ENCODE measurements at regions not wholly inside any gene's neighbourhood (a gene's known extent, or its start where the extent isn't known, plus 50 kb on each side); places are given as distances from the start of the nearest gene placed in this dataset.

DNA sequence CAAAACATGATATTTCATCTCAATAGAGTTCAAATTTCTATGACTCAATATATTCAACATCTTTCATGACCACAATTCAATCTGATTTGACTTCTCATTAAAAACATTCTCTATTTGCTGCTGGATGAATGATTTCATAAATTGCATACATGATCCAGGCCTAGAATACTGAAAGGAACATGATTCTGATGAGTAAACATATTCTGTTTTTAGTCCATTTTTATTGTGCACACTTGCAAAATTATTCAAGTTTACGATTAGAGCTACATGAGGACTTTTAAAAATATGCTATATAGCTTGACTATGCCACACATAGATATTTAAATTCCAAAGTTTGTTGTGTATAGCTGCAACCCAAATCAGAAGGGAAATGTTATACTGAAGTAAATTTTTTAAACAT, 273.8 kb upstream of the GRIP1 start:
- BruUV-seq (replicated peaks) = no TSS peak
- WGBS (ENCODE audit: low lambda C conversion rate) = 0% methylated on average over 1 of the region's 1 CpG
- in situ Hi-C loops (cut with HindIII; ENCODE audit: extremely low pct_ligation_motif_present, low pct_unique_long_range_greater_than_20kb) = no loop called here
- Histone ChIP-seq H3K4me3 (replicated peaks in 1 of 3; ENCODE audit: insufficient read depth in 1 of 3, low read depth in 2 of 3, low read length in 3 of 3) (no peak overlapping the region), H3K4me1 (ENCODE audit: insufficient read depth, low read length) (no peaks in the 10 kb centered on the region), H3K27ac (ENCODE audit: extremely low read length, insufficient read depth, low read length) (no peak overlapping the region), H4K20me1 (ENCODE audit: insufficient read depth, low read length) (no peaks in the 10 kb centered on the region), H3K79me2 (ENCODE audit: insufficient read depth, low read length) (no peaks in the 10 kb centered on the region), H3K9ac (ENCODE audit: insufficient read depth, low read depth, low read length) (no peak overlapping the region), H3K9me3 (ENCODE audit: low read length) (no peaks in the 10 kb centered on the region), H2AFZ (ENCODE audit: low read length) (no peak overlapping the region), H3K36me3 (replicated peaks in 1 of 2; ENCODE audit: control insufficient read depth in 1 of 2, insufficient read depth in 2 of 2, low read length in 2 of 2) (no peaks in the 10 kb centered on the region), H3K27me3 (ENCODE audit: control insufficient read depth in 1 of 2, insufficient read depth in 2 of 2, low read length in 2 of 2) (no peaks in the 10 kb centered on the region), H3K4me2 (ENCODE audit: low read depth, low read length) (no peak overlapping the region)
- ChIA-PET CTCF (ENCODE audit: low intra/inter-chr PET ratio, low total read pairs) (no interaction called here), POLR2A (no interaction called here)
- intact Hi-C loops (cut with micrococcal nuclease; ENCODE audit: unreplicated experiment) = no loop called here
- DNase-seq (ENCODE audit: low spot score) = no peak
- FAIRE-seq = no peak
- no peak for ATAC-seq
- TF ChIP-seq, protein P1, sequence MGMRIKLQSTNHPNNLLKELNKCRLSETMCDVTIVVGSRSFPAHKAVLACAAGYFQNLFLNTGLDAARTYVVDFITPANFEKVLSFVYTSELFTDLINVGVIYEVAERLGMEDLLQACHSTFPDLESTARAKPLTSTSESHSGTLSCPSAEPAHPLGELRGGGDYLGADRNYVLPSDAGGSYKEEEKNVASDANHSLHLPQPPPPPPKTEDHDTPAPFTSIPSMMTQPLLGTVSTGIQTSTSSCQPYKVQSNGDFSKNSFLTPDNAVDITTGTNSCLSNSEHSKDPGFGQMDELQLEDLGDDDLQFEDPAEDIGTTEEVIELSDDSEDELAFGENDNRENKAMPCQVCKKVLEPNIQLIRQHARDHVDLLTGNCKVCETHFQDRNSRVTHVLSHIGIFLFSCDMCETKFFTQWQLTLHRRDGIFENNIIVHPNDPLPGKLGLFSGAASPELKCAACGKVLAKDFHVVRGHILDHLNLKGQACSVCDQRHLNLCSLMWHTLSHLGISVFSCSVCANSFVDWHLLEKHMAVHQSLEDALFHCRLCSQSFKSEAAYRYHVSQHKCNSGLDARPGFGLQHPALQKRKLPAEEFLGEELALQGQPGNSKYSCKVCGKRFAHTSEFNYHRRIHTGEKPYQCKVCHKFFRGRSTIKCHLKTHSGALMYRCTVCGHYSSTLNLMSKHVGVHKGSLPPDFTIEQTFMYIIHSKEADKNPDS (CRISPR knock-in tag; IDR thresholded peaks at IDR 0.05) = no peak
- TF ChIP-seq MAFK (conservative IDR thresholded peaks at IDR 0.05 in 1 of 2, IDR thresholded peaks at IDR 0.05 in 1 of 2; ENCODE audit: low read length in 2 of 2) (peak in 1 of 2 experiments; percentile 60; a peak in 2 of 4 replicates), MAFF (IDR thresholded peaks at IDR 0.05; ENCODE audit: low read depth, low read length) (peak; percentile 54; the same call in 1 of the 2 replicates), PHF5A (CRISPR knock-in tag; IDR thresholded peaks at IDR 0.05; ENCODE audit: low read depth, unreplicated experiment) (no peak)

DNA sequence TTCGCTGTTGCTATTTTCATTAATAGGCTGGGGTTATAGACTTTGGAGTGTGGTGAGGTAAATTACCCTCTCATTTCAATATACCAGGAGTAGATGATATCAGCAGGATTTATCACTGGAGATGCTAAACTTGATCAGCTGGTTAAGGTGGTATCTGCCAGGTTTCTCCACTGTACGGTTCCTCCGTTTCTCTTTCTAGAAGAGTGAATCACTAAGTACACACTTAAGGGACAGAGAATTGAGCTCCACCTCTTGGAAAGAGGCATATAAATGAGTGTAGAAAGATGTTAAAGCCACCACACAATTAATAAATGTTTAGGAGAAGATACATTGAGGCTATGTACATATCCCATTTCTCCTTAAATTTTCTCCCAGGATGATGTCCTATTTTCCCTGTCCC, 277.4 kb upstream of the GRIP1 start:
- no peaks in the 10 kb centered on the region for H3K27me3 ChIP-seq (ENCODE audit: control insufficient read depth in 1 of 2, insufficient read depth in 2 of 2, low read length in 2 of 2)
- CTCF ChIA-PET (ENCODE audit: low intra/inter-chr PET ratio, low total read pairs) = no interaction called here
- in situ Hi-C loops (cut with HindIII; ENCODE audit: extremely low pct_ligation_motif_present, low pct_unique_long_range_greater_than_20kb) = no loop called here
- no peak overlapping the region for H2AFZ ChIP-seq (ENCODE audit: low read length)
- H3K79me2 ChIP-seq (ENCODE audit: insufficient read depth, low read length) = no peaks in the 10 kb centered on the region
- no peak for DNase-seq (ENCODE audit: low spot score)
- no TSS peak for BruUV-seq (replicated peaks)
- ATAC-seq = no peak
- no peak overlapping the region for H3K4me3 ChIP-seq (replicated peaks in 1 of 3; ENCODE audit: insufficient read depth in 1 of 3, low read depth in 2 of 3, low read length in 3 of 3)
- no peaks in the 10 kb centered on the region for H3K4me1 ChIP-seq (ENCODE audit: insufficient read depth, low read length)
- no peaks in the 10 kb centered on the region for H3K36me3 ChIP-seq (replicated peaks in 1 of 2; ENCODE audit: control insufficient read depth in 1 of 2, insufficient read depth in 2 of 2, low read length in 2 of 2)
- 30% methylated on average over 3 of the region's 3 CpGs for WGBS (ENCODE audit: low lambda C conversion rate)
- H3K4me2 ChIP-seq (ENCODE audit: low read depth, low read length) = no peak overlapping the region
- FAIRE-seq = no peak
- no peaks in the 10 kb centered on the region for H3K9me3 ChIP-seq (ENCODE audit: low read length)
- intact Hi-C loops (cut with micrococcal nuclease; ENCODE audit: unreplicated experiment) = no loop called here
- TF ChIP-seq, protein P2, sequence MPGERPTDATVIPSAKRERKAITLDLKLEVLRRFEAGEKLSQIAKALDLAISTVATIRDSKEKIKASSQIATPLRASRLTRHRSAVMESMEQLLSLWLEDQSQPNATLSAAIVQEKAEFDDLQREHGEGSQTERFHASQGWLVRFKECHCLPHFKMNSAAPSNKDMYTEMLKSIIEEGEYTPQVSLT (CRISPR knock-in tag; IDR thresholded peaks at IDR 0.05; ENCODE audit: borderline replicate concordance, low read depth) = no peak
- TF ChIP-seq ZNF296 (CRISPR knock-in tag; conservative IDR thresholded peaks at IDR 0.05) (no peak), SP2 (CRISPR knock-in tag; IDR thresholded peaks at IDR 0.05) (no peak), PRPF4 (IDR thresholded peaks at IDR 0.05; ENCODE audit: low read depth, low read length, poor library complexity, severe bottlenecking) (no peak), EEA1 (CRISPR knock-in tag; IDR thresholded peaks at IDR 0.05; ENCODE audit: borderline replicate concordance) (no peak)
- TF ChIP-seq, protein P3, sequence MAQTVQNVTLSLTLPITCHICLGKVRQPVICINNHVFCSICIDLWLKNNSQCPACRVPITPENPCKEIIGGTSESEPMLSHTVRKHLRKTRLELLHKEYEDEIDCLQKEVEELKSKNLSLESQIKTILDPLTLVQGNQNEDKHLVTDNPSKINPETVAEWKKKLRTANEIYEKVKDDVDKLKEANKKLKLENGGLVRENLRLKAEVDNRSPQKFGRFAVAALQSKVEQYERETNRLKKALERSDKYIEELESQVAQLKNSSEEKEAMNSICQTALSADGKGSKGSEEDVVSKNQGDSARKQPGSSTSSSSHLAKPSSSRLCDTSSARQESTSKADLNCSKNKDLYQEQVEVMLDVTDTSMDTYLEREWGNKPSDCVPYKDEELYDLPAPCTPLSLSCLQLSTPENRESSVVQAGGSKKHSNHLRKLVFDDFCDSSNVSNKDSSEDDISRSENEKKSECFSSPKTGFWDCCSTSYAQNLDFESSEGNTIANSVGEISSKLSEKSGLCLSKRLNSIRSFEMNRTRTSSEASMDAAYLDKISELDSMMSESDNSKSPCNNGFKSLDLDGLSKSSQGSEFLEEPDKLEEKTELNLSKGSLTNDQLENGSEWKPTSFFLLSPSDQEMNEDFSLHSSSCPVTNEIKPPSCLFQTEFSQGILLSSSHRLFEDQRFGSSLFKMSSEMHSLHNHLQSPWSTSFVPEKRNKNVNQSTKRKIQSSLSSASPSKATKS (CRISPR knock-in tag; IDR thresholded peaks at IDR 0.05) = no peak
- H4K20me1 ChIP-seq (ENCODE audit: insufficient read depth, low read length) = no peaks in the 10 kb centered on the region
- POLR2A ChIA-PET = no interaction called here
- H3K27ac ChIP-seq (ENCODE audit: extremely low read length, insufficient read depth, low read length) = no peak overlapping the region
- no peak overlapping the region for H3K9ac ChIP-seq (ENCODE audit: insufficient read depth, low read depth, low read length)

All from HepG2 (cell line).